ENCODE measurements at regions not wholly inside any gene's neighbourhood (a gene's known extent, or its start where the extent isn't known, plus 50 kb on each side); places are given as distances from the start of the nearest gene placed in this dataset.

DNA sequence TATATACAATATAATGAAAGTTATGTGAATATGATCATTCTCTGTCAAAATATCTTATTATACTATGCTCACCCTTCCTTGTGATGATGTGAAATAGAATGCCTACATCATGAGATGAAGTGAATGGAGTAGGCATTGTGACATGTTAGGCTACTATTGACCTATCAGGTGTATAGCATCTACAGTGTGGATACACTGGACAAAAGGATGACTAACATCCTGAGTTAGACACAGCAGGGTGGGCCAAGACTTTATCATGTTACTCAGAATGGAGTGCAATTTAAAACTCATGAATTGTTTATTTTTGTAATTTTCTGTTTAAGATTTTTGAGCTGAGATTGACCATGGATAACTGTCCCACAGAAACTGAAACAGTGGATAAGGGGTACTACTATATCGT is 53.4 kb upstream of the NAV3 start:
- no peaks in the 10 kb centered on the region for H3K27me3 ChIP-seq (ENCODE audit: low read depth)
- H3K36me3 ChIP-seq: no peaks in the 10 kb centered on the region
- H3K9me3 ChIP-seq: no peaks in the 10 kb centered on the region
- intact Hi-C loops (cut with DNase I): no loop called here
- H3K4me3 ChIP-seq: no peak overlapping the region
- H3K27ac ChIP-seq: no peak overlapping the region
- H3K4me1 ChIP-seq: no peaks in the 10 kb centered on the region
- ATAC-seq (no peak), DNase-seq (no peak)
- TF ChIP-seq, protein P1, sequence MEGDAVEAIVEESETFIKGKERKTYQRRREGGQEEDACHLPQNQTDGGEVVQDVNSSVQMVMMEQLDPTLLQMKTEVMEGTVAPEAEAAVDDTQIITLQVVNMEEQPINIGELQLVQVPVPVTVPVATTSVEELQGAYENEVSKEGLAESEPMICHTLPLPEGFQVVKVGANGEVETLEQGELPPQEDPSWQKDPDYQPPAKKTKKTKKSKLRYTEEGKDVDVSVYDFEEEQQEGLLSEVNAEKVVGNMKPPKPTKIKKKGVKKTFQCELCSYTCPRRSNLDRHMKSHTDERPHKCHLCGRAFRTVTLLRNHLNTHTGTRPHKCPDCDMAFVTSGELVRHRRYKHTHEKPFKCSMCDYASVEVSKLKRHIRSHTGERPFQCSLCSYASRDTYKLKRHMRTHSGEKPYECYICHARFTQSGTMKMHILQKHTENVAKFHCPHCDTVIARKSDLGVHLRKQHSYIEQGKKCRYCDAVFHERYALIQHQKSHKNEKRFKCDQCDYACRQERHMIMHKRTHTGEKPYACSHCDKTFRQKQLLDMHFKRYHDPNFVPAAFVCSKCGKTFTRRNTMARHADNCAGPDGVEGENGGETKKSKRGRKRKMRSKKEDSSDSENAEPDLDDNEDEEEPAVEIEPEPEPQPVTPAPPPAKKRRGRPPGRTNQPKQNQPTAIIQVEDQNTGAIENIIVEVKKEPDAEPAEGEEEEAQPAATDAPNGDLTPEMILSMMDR (IDR thresholded peaks at IDR 0.05): no peak

DNA sequence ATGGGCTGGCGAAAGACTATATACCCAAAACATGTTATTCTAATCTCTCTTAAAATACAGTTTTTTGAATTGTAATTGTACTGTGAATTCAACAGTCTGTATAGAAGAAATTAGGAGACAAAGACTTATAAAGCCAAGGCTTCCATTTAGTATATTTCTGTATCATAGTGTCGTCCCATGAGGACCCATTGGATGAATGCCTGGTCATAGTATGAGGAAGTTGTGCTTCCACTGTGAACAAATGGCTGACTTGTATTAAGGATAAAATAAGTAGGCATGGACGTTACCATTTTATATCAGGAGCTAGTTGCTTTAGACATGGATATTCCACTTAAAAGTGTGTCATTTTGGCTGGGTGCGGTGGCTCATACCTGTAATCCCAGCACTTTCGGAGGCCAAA is 55.9 kb upstream of the NAV3 start:
- Histone ChIP-seq H3K27me3 (ENCODE audit: low read depth) (no peaks in the 10 kb centered on the region), H3K4me3 (no peak overlapping the region), H3K4me1 (no peaks in the 10 kb centered on the region), H3K36me3 (no peaks in the 10 kb centered on the region), H3K9me3 (no peaks in the 10 kb centered on the region), H3K27ac (no peak overlapping the region)
- ATAC-seq (no peak), DNase-seq (no peak)
- intact Hi-C loops (cut with DNase I): no loop called here
- TF ChIP-seq, protein P1 (IDR thresholded peaks at IDR 0.05): no peak

DNA sequence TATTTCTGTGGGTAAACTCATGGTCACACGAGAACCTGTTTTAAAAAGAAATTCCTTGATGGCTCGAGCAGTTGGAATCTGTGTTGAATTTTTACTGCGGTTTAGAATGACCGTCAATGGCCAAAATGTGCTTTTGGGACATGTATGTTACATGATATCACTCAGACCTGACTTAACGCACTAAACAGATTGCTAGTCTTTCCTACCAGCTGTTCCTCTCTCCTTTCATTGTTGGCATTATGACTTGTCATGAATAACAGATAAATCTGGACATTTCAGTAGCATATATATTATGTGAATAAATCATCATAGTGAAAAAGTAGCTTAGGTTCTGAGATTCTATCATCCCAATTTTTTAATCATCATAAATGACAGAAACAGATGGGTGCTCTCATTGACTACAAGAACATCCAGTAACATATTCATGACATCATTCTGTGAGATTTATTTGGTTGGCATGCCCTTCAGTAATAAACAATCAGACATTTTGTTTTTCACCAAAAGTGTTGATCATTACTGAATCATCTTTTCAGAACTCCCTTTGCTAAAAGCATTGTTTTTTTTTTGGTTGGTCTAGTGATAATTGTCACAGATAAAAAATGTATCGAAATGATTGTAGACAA is 57.9 kb upstream of the NAV3 start:
- Histone ChIP-seq H3K27me3 (ENCODE audit: low read depth) (no peaks in the 10 kb centered on the region), H3K4me1 (no peaks in the 10 kb centered on the region), H3K4me3 (no peak overlapping the region), H3K9me3 (peaks cover 4% of the 10 kb centered on the region), H3K36me3 (no peaks in the 10 kb centered on the region), H3K27ac (no peak overlapping the region)
- TF ChIP-seq, protein P1 (IDR thresholded peaks at IDR 0.05): no peak
- DNase-seq: no peak
- no peak for ATAC-seq
- intact Hi-C loops (cut with DNase I): no loop called here

DNA sequence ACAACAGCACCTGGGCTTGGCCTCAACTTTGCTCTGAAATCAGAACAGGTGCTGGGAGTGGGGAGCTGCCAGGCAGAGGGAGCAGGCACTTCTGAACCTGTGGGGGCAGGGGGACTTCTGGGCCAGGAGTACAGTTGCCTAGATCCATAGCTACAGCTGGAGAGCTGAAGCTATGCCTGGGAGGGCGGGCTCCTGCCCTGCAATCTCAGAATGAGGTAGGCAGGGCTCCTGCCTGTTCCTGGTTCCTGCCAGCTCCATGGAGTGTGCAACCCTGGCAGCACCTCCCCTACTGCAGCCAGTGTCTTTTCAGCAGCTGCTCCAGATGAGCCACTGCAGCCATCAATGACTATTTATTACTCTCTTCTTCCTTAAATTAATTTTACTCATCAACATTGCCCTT is 62.1 kb upstream of the NAV3 start:
- DNase-seq: no peak
- intact Hi-C loops (cut with DNase I): no loop called here
- ATAC-seq: peak in 1 of 2 donors; percentile 11
- Histone ChIP-seq H3K36me3 (no peaks in the 10 kb centered on the region), H3K4me1 (no peaks in the 10 kb centered on the region), H3K27ac (no peak overlapping the region), H3K9me3 (peaks cover 8% of the 10 kb centered on the region), H3K27me3 (ENCODE audit: low read depth) (no peaks in the 10 kb centered on the region), H3K4me3 (no peak overlapping the region)
- TF ChIP-seq, protein P1 (IDR thresholded peaks at IDR 0.05): no peak

DNA sequence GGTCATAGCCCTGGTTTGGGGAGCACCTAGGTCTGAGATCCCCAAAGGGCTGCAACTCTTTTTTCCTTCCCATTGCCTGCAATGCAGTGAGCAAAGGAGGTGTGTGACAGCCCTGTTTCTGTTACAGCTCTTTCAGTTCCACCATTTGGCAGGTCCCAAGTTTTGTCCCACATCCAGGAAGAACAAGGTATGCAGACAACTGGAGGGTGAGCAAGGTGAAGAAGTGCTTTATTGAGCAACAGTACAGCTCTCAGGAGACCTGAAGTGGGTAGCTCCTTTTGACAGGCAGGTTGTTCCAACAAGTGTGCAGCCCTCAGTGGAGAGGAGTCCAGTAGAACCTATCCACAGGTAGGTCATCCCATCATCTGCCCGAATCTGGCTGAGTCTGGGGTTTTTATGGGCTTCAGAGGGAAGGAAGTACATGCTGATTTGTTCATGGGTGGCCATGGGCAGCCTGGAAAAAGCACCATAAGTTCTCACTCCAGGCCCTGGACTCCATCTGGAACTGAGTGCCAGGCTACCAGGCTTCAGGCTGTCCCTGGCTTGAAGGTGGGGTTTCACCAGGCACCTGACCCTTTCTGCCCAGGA is 62.8 kb upstream of the NAV3 start:
- intact Hi-C loops (cut with DNase I): no loop called here
- Histone ChIP-seq H3K36me3 (no peaks in the 10 kb centered on the region), H3K27me3 (ENCODE audit: low read depth) (no peaks in the 10 kb centered on the region), H3K4me1 (no peaks in the 10 kb centered on the region), H3K9me3 (peaks cover 8% of the 10 kb centered on the region), H3K27ac (no peak overlapping the region), H3K4me3 (no peak overlapping the region)
- DNase-seq (no peak), ATAC-seq (no peak)
- TF ChIP-seq, protein P1 (IDR thresholded peaks at IDR 0.05): no peak

Data from lower lobe of right lung (tissue), 2 donors.